H1 (cell line): ENCODE measurements at regions not wholly inside any gene's neighbourhood (a gene's known extent, or its start where the extent isn't known, plus 50 kb on each side); places are given as distances from the start of the nearest gene placed in this dataset.

Source experiments
- CTCF ChIA-PET: fragments of 300-600 bp; sonication (Branson Sonifier 250); formaldehyde crosslinking; loops from one replicate; lab custom pipeline; 2021; ENCODE audit not compliant: partially characterized antibody; lab: Charles Lee
- POLR2A ChIA-PET: fragments of 300-600 bp; sonication (Branson Sonifier 250); formaldehyde crosslinking; loops from one replicate; lab custom pipeline; 2021; ENCODE audit warnings: inconsistent platforms; ENCODE audit not compliant: partially characterized antibody; lab: Charles Lee
- DNase-seq, 2 experiments: peaks; one replicate each; pipeline versions ENCODE4 v3.0.0 to v3.0.0-alpha.2; 2010 to 2022; ENCODE audit warnings: low spot score in 2 of 2, low read depth in 1 of 2, mixed read lengths in 1 of 2
- FAIRE-seq: peaks from 2 replicates; lab custom pipeline; 2011; peaks lifted over from hg19 to GRCh38; lab: Jason Lieb, UNC
- H2AFZ ChIP-seq: 2 replicates; pipeline ENCODE4 v1.8.1; 2012; ENCODE audit warnings: low read length, inconsistent platforms
- H2AK5ac ChIP-seq: 2 replicates; pipeline ENCODE4 v1.6.1; 2013; ENCODE audit warnings: low read depth, low read length
- H2BK120ac ChIP-seq: replicated peaks from 2 replicates; pipeline ENCODE3; 2013; ENCODE audit warnings: low read depth, low read length, inconsistent platforms
- H2BK12ac ChIP-seq: 2 replicates; pipeline ENCODE4 v1.6.1; 2013; ENCODE audit warnings: low read depth, low read length
- H2BK15ac ChIP-seq: 2 replicates; pipeline ENCODE4 v1.6.1; 2013; ENCODE audit warnings: low read length
- H2BK20ac ChIP-seq: 2 replicates; pipeline ENCODE4 v1.6.1; 2013; ENCODE audit warnings: low read length
- H2BK5ac ChIP-seq: 2 replicates; pipeline ENCODE4 v1.6.1; 2013; ENCODE audit warnings: low read depth, low read length
- H3K14ac ChIP-seq: 2 replicates; pipeline ENCODE4 v1.6.1; 2013; ENCODE audit warnings: inconsistent platforms; ENCODE audit not compliant: insufficient read length
- H3K18ac ChIP-seq: 2 replicates; pipeline ENCODE4 v1.6.1; 2013; ENCODE audit warnings: low read length; ENCODE audit errors: extremely low read depth
- H3K23ac ChIP-seq: 2 replicates; pipeline ENCODE4 v1.6.1; 2013; ENCODE audit warnings: inconsistent platforms; ENCODE audit not compliant: insufficient read length
- H3K23me2 ChIP-seq: 2 replicates; pipeline ENCODE4 v1.6.1; 2013; ENCODE audit warnings: low read depth, low read length
- H3K27ac ChIP-seq: 2 replicates; pipeline ENCODE4 v1.6.1; 2011; ENCODE audit warnings: low read depth, low read length, inconsistent platforms
- H3K27me3 ChIP-seq, 4 experiments: replicated peaks in 1 of 4; 1 replicate in 1 of 4; 2 replicates in 3 of 4; pipeline versions ENCODE4 v1.6.1 to v1.8.1; 2011 to 2013; ENCODE audit warnings: low read length in 3 of 4, mild to moderate bottlenecking in 3 of 4, inconsistent platforms in 2 of 4, mixed read lengths in 2 of 4, moderate library complexity in 1 of 4; ENCODE audit not compliant: control insufficient read depth in 3 of 4, insufficient read depth in 3 of 4; ENCODE audit errors: extremely low read depth in 1 of 4
- H3K36me3 ChIP-seq, 4 experiments: 2 replicates each; pipeline versions ENCODE4 v1.6.1 to v1.8.1; 2011 to 2013; ENCODE audit warnings: mild to moderate bottlenecking in 4 of 4, low read length in 3 of 4, moderate library complexity in 2 of 4, control low read depth in 1 of 4, inconsistent platforms in 1 of 4; ENCODE audit not compliant: insufficient read depth in 4 of 4, control insufficient read depth in 2 of 4
- H3K4ac ChIP-seq: replicated peaks from 2 replicates; pipeline ENCODE3; 2013; ENCODE audit warnings: low read length, low read depth, mixed read lengths, inconsistent platforms; ENCODE audit not compliant: insufficient read length
- H3K4me1 ChIP-seq, 4 experiments: replicated peaks in 1 of 4; 1 replicate in 1 of 4; 2 replicates in 3 of 4; pipeline versions ENCODE4 v1.6.1 to v1.8.1; 2011 to 2013; ENCODE audit warnings: low read length in 3 of 4, inconsistent platforms in 2 of 4, mixed read lengths in 1 of 4; ENCODE audit not compliant: insufficient read depth in 4 of 4, control insufficient read depth in 3 of 4
- H3K4me2 ChIP-seq, 2 experiments: 2 replicates each; pipeline versions ENCODE4 v1.6.1 to v1.8.1; 2011 to 2013; ENCODE audit warnings: low read depth in 2 of 2, low read length in 2 of 2, control low read depth in 1 of 2, inconsistent platforms in 1 of 2, mild to moderate bottlenecking in 1 of 2; ENCODE audit not compliant: insufficient read depth in 1 of 2
- H3K4me3 ChIP-seq, 4 experiments: fragments of 200-600, 300-600 bp in 1 of 4; sonication (generic), shearing (Covaris generic), sonication (Bioruptor Twin) in 1 of 4; 2 replicates each; pipeline versions ENCODE4 v1.5.1 to v1.8.1; 2011 to 2016; ENCODE audit warnings: low read length in 4 of 4, low read depth in 3 of 4, control low read depth in 2 of 4, inconsistent platforms in 2 of 4, mild to moderate bottlenecking in 2 of 4, mixed read lengths in 1 of 4, moderate library complexity in 1 of 4; ENCODE audit not compliant: insufficient read depth in 2 of 4; ENCODE audit errors: extremely low read depth in 1 of 4
- H3K56ac ChIP-seq: replicated peaks from 2 replicates; pipeline ENCODE3; 2013; ENCODE audit warnings: low read depth, mild to moderate bottlenecking, mixed read lengths, low read length, inconsistent platforms; ENCODE audit not compliant: insufficient read length
- H3K79me1 ChIP-seq: 2 replicates; pipeline ENCODE4 v1.6.1; 2013; ENCODE audit warnings: low read depth, low read length, control low read depth
- H3K79me2 ChIP-seq, 2 experiments: 2 replicates each; pipeline versions ENCODE4 v1.6.1 to v1.8.1; 2012 to 2013; ENCODE audit warnings: low read length in 2 of 2, mild to moderate bottlenecking in 2 of 2, inconsistent platforms in 1 of 2; ENCODE audit not compliant: insufficient read depth in 2 of 2, control insufficient read depth in 1 of 2
- H3K9ac ChIP-seq, 4 experiments: replicated peaks in 1 of 4; 1 replicate in 1 of 4; 2 replicates in 3 of 4; pipeline versions ENCODE4 v1.6.1 to v1.8.1; 2011 to 2013; ENCODE audit warnings: low read depth in 3 of 4, low read length in 3 of 4, control low read depth in 2 of 4, mild to moderate bottlenecking in 2 of 4, moderate library complexity in 2 of 4, inconsistent platforms in 1 of 4; ENCODE audit errors: extremely low read depth in 1 of 4
- H3K9me3 ChIP-seq, 2 experiments: 2 replicates each; pipeline versions ENCODE4 v1.6.1 to v1.8.1; 2012 to 2013; ENCODE audit warnings: mild to moderate bottlenecking in 2 of 2, moderate library complexity in 2 of 2, control low read depth in 1 of 2, inconsistent platforms in 1 of 2, low read depth in 1 of 2, low read length in 1 of 2, mixed read lengths in 1 of 2; ENCODE audit not compliant: insufficient read depth in 2 of 2
- H4K20me1 ChIP-seq, 2 experiments: replicated peaks in 1 of 2; 2 replicates each; pipeline versions ENCODE3 to v1.8.1; 2011 to 2013; ENCODE audit warnings: inconsistent platforms in 2 of 2, low read length in 2 of 2, mild to moderate bottlenecking in 1 of 2; ENCODE audit not compliant: insufficient read depth in 2 of 2, control insufficient read depth in 1 of 2
- H4K5ac ChIP-seq: 2 replicates; pipeline ENCODE4 v1.6.1; 2013; ENCODE audit warnings: low read length, low read depth, mixed read lengths, inconsistent platforms; ENCODE audit not compliant: insufficient read length
- H4K8ac ChIP-seq: 2 replicates; pipeline ENCODE4 v1.8.0; 2013; ENCODE audit warnings: mild to moderate bottlenecking, moderate library complexity, low read length, inconsistent platforms; ENCODE audit not compliant: insufficient read depth; ENCODE audit errors: extremely low read depth
- H4K91ac ChIP-seq: replicated peaks from 2 replicates; pipeline ENCODE3; 2013; ENCODE audit warnings: low read length, mixed read lengths, inconsistent platforms; ENCODE audit not compliant: insufficient read length
- FOSL1 ChIP-seq: IDR thresholded peaks from 2 replicates; pipeline ENCODE4 v1.6.1; 2011; ENCODE audit warnings: mild to moderate bottlenecking, low read depth, low read length, moderate library complexity; ENCODE audit not compliant: insufficient read depth
- JUN ChIP-seq: IDR thresholded peaks from 2 replicates; pipeline ENCODE4 v1.6.1; 2011; ENCODE audit warnings: low read depth, mild to moderate bottlenecking, improper control_type of control experiment, low read length
- JUND ChIP-seq: IDR thresholded peaks from 2 replicates; pipeline ENCODE4 v1.6.1; 2011; ENCODE audit warnings: mild to moderate bottlenecking, improper control_type of control experiment, low read length
- KDM4A ChIP-seq: IDR thresholded peaks from one replicate; pipeline ENCODE4 v1.7.1; 2012; ENCODE audit warnings: low read depth, mild to moderate bottlenecking, moderate library complexity, low read length, inconsistent platforms; ENCODE audit not compliant: severe bottlenecking
- MAFK ChIP-seq: IDR thresholded peaks from 2 replicates; pipeline ENCODE4 v1.6.1; 2012; ENCODE audit warnings: low read depth, mild to moderate bottlenecking, improper control_type of control experiment, low read length
- NRF1 ChIP-seq: IDR thresholded peaks from 2 replicates; pipeline ENCODE4 v1.6.1; 2011; ENCODE audit warnings: mild to moderate bottlenecking, low read depth, low read length, improper control_type of control experiment
- POLR2AphosphoS5 ChIP-seq: IDR thresholded peaks from 2 replicates; pipeline ENCODE4 v1.6.1; 2011; ENCODE audit warnings: low read depth, low read length
- POU5F1 ChIP-seq: IDR thresholded peaks from 2 replicates; pipeline ENCODE4 v1.6.1; 2011; ENCODE audit warnings: low read depth, mild to moderate bottlenecking, low read length, moderate library complexity
- RAD21 ChIP-seq, 2 experiments: IDR thresholded peaks in 1 of 2; conservative IDR thresholded peaks in 1 of 2; 2 replicates each; pipeline ENCODE4 v1.6.1; 2011; ENCODE audit warnings: low read depth in 2 of 2, low read length in 2 of 2, improper control_type of control experiment in 1 of 2, inconsistent platforms in 1 of 2, mild to moderate bottlenecking in 1 of 2, moderate library complexity in 1 of 2
- SIN3A ChIP-seq, 2 experiments: IDR thresholded peaks in 1 of 2; conservative IDR thresholded peaks in 1 of 2; 2 replicates each; pipeline ENCODE4 v1.6.1; 2011 to 2012; ENCODE audit warnings: low read length in 2 of 2, improper control_type of control experiment in 1 of 2, low read depth in 1 of 2, mild to moderate bottlenecking in 1 of 2
- SP1 ChIP-seq: IDR thresholded peaks from 2 replicates; pipeline ENCODE4 v1.6.1; 2011; ENCODE audit warnings: low read depth, low read length
- SP2 ChIP-seq: IDR thresholded peaks from 2 replicates; pipeline ENCODE4 v1.6.1; 2012; ENCODE audit warnings: mild to moderate bottlenecking, low read length, inconsistent platforms
- TAF1 ChIP-seq: IDR thresholded peaks from 2 replicates; pipeline ENCODE4 v1.6.1; 2011; ENCODE audit warnings: mild to moderate bottlenecking, low read depth, low read length
- WGBS, 2 experiments: shearing (Covaris generic) in 1 of 2; methylation state at CpG; one replicate each; pipeline versions ENCODE4 v1.1.6 to v1.1.7; 2013 to 2015; ENCODE audit warnings: low lambda C conversion rate in 2 of 2, mixed read lengths in 2 of 2, inconsistent platforms in 1 of 2, low coverage in 1 of 2, missing lambda C conversion rate in 1 of 2; ENCODE audit not compliant: insufficient replicate concordance in 2 of 2, insufficient coverage in 1 of 2, insufficient read length in 1 of 2; ENCODE audit errors: extremely low coverage in 1 of 2, missing lambda C conversion rate in 1 of 2; 5-methylcytosine and 5-hydroxymethylcytosine counted together
- TF ChIP-seq, protein P1 (sequence below): IDR thresholded peaks from 2 replicates; pipeline ENCODE4 v1.6.1; 2012; ENCODE audit warnings: inconsistent platforms
- TF ChIP-seq, protein P2 (sequence below): IDR thresholded peaks from 2 replicates; pipeline ENCODE4 v1.6.1; 2011; ENCODE audit warnings: low read depth, mild to moderate bottlenecking, low read length; ENCODE audit not compliant: insufficient read depth

GRCh38 chr6:9621276-9621675 lies 793.6 kb downstream of the TFAP2A start:
- H3K4me2 ChIP-seq: no peak overlapping the region

More at GRCh38 chr6:9621276-9621675, 793.6 kb downstream of the TFAP2A start:
- Histone ChIP-seq H4K8ac (no peak overlapping the region), H2BK12ac (no peak overlapping the region), H2BK20ac (no peak overlapping the region), H3K79me1 (no peaks in the 10 kb centered on the region), H3K4ac (no peak overlapping the region), H3K36me3 (no peaks in the 10 kb centered on the region), H3K14ac (no peak overlapping the region), H3K18ac (no peak overlapping the region), H3K9me3 (no peaks in the 10 kb centered on the region), H3K4me1 (no peaks in the 10 kb centered on the region), H4K91ac (no peak overlapping the region), H3K23me2 (no peaks in the 10 kb centered on the region), H3K9ac (no peak overlapping the region), H3K79me2 (no peaks in the 10 kb centered on the region), H3K23ac (no peak overlapping the region), H4K5ac (no peak overlapping the region), H2BK5ac (no peak overlapping the region), H4K20me1 (no peaks in the 10 kb centered on the region), H2BK15ac (no peak overlapping the region), H3K4me3 (no peak overlapping the region), H3K27ac (no peak overlapping the region), H3K27me3 (no peaks in the 10 kb centered on the region), H2BK120ac (no peak overlapping the region), H2AK5ac (no peak overlapping the region), H3K56ac (no peak overlapping the region), H2AFZ (no peak overlapping the region)
- POLR2A ChIA-PET: no interaction called here
- CTCF ChIA-PET: interaction anchor here (0.6 kb wide), 1 partner anchor 934 kb away, joined by 3 read pairs; no protein-coding TSS in a partner anchor
- 91% methylated on average over 3 of the region's 3 CpGs; no CpG with 5 or more reads in 1 of the 2 experiments for WGBS, 2 experiments
- DNase-seq (no peak), FAIRE-seq (no peak)
- TF ChIP-seq POU5F1 (no peak), JUN (no peak), JUND (no peak), SP2 (no peak), FOSL1 (no peak), SP1 (no peak), POLR2AphosphoS5 (no peak), MAFK (no peak), SIN3A (conservative IDR thresholded peaks at IDR 0.05 in 1 of 2, IDR thresholded peaks at IDR 0.05 in 1 of 2; ENCODE audit: low read depth in 1 of 2, low read length in 2 of 2) (no peak), NRF1 (no peak), RAD21 (IDR thresholded peaks at IDR 0.05 in 1 of 2, conservative IDR thresholded peaks at IDR 0.05 in 1 of 2; ENCODE audit: low read depth in 2 of 2, low read length in 2 of 2) (no peak), TAF1 (no peak), KDM4A (no peak)
- TF ChIP-seq, protein P1, sequence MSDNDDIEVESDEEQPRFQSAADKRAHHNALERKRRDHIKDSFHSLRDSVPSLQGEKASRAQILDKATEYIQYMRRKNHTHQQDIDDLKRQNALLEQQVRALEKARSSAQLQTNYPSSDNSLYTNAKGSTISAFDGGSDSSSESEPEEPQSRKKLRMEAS: no peak
- TF ChIP-seq, protein P2, sequence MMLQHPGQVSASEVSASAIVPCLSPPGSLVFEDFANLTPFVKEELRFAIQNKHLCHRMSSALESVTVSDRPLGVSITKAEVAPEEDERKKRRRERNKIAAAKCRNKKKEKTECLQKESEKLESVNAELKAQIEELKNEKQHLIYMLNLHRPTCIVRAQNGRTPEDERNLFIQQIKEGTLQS: no peak
